H9 (cell line): ENCODE measurements at regions not wholly inside any gene's neighbourhood (a gene's known extent, or its start where the extent isn't known, plus 50 kb on each side); places are given as distances from the start of the nearest gene placed in this dataset.

Experiments used
- DNase-seq: peaks from one replicate; pipeline ENCODE4 v3.0.0-alpha.2; 2017
- H2AFZ ChIP-seq: one replicate; pipeline ENCODE4 v1.6.1; 2013; ENCODE audit warnings: mild to moderate bottlenecking, low read length, control low read depth, moderate library complexity
- H2AK5ac ChIP-seq: 2 replicates; pipeline ENCODE4 v1.6.1; 2013; ENCODE audit warnings: low read length, control low read depth, mixed read lengths; ENCODE audit not compliant: insufficient read length
- H2BK120ac ChIP-seq: one replicate; pipeline ENCODE4 v1.6.1; 2013; ENCODE audit warnings: low read depth, mild to moderate bottlenecking, low read length, control low read depth, inconsistent platforms; ENCODE audit not compliant: poor library complexity, severe bottlenecking
- H2BK12ac ChIP-seq: 2 replicates; pipeline ENCODE4 v1.6.1; 2013; ENCODE audit warnings: low read length, control low read depth, mixed read lengths, low read depth; ENCODE audit not compliant: insufficient read length
- H2BK15ac ChIP-seq: 2 replicates; pipeline ENCODE4 v1.6.1; 2013; ENCODE audit warnings: low read depth, low read length, control low read depth
- H2BK20ac ChIP-seq: one replicate; pipeline ENCODE4 v1.6.1; 2013; ENCODE audit warnings: low read depth, mild to moderate bottlenecking, low read length, control low read depth, inconsistent platforms; ENCODE audit not compliant: poor library complexity, severe bottlenecking
- H2BK5ac ChIP-seq: 2 replicates; pipeline ENCODE4 v1.6.1; 2013; ENCODE audit warnings: low read length, control low read depth, mixed read lengths; ENCODE audit not compliant: insufficient read length
- H3K14ac ChIP-seq: 2 replicates; pipeline ENCODE4 v1.6.1; 2013; ENCODE audit warnings: low read length, control low read depth; ENCODE audit not compliant: insufficient read depth
- H3K18ac ChIP-seq: 2 replicates; pipeline ENCODE4 v1.6.1; 2013; ENCODE audit warnings: low read depth, mild to moderate bottlenecking, mixed read lengths, low read length, control low read depth; ENCODE audit not compliant: insufficient read length
- H3K23ac ChIP-seq: 2 replicates; pipeline ENCODE4 v1.6.1; 2013; ENCODE audit warnings: low read length, control low read depth, mixed read lengths, low read depth; ENCODE audit not compliant: insufficient read length
- H3K23me2 ChIP-seq: 2 replicates; pipeline ENCODE4 v1.6.1; 2013; ENCODE audit warnings: low read depth, mild to moderate bottlenecking, mixed read lengths, low read length, control low read depth; ENCODE audit not compliant: insufficient read length, poor library complexity, severe bottlenecking
- H3K27ac ChIP-seq: 2 replicates; pipeline ENCODE4 v1.5.1; 2013; ENCODE audit warnings: low read length, control low read depth, mixed read lengths, low read depth; ENCODE audit not compliant: insufficient read length
- H3K27me3 ChIP-seq: 2 replicates; pipeline ENCODE4 v1.6.1; 2013; ENCODE audit warnings: low read length, control low read depth, inconsistent platforms; ENCODE audit not compliant: insufficient read depth
- H3K4ac ChIP-seq: 2 replicates; pipeline ENCODE4 v1.6.1; 2013; ENCODE audit warnings: low read depth, mild to moderate bottlenecking, control low read depth, inconsistent platforms, low read length, moderate library complexity
- H3K4me1 ChIP-seq: 2 replicates; pipeline ENCODE4 v1.6.1; 2013; ENCODE audit warnings: low read length, control low read depth, inconsistent platforms; ENCODE audit not compliant: insufficient read depth
- H3K4me2 ChIP-seq: 2 replicates; pipeline ENCODE4 v1.6.1; 2013; ENCODE audit warnings: low read length, control low read depth, mixed read lengths; ENCODE audit not compliant: insufficient read length, insufficient read depth
- H3K56ac ChIP-seq: 2 replicates; pipeline ENCODE4 v1.6.1; 2013; ENCODE audit warnings: low read depth, mild to moderate bottlenecking, mixed read lengths, low read length, control low read depth; ENCODE audit not compliant: insufficient read length
- H3K79me1 ChIP-seq: 2 replicates; pipeline ENCODE4 v1.6.1; 2013; ENCODE audit warnings: low read depth, mild to moderate bottlenecking, moderate library complexity, low read length, control low read depth, inconsistent platforms; ENCODE audit not compliant: insufficient read depth, poor library complexity, severe bottlenecking
- H3K79me2 ChIP-seq: 2 replicates; pipeline ENCODE4 v1.6.1; 2013; ENCODE audit warnings: low read length, control low read depth, inconsistent platforms; ENCODE audit not compliant: insufficient read depth
- H3K9ac ChIP-seq: 2 replicates; pipeline ENCODE4 v1.6.1; 2013; ENCODE audit warnings: low read length, control low read depth, mixed read lengths; ENCODE audit not compliant: insufficient read length; ENCODE audit errors: extremely low read depth
- H3K9me3 ChIP-seq: one replicate; pipeline ENCODE4 v1.6.1; 2013; ENCODE audit warnings: low read depth, low read length, inconsistent platforms; ENCODE audit not compliant: control insufficient read depth
- H3T11ph ChIP-seq: one replicate; pipeline ENCODE4 v1.6.1; 2013; ENCODE audit warnings: mild to moderate bottlenecking, low read length, control low read depth, inconsistent platforms
- H4K20me1 ChIP-seq: one replicate; pipeline ENCODE4 v1.6.1; 2013; ENCODE audit not compliant: control insufficient read depth, insufficient read length, insufficient read depth
- H4K5ac ChIP-seq: 2 replicates; pipeline ENCODE4 v1.6.1; 2013; ENCODE audit warnings: low read depth, mild to moderate bottlenecking, mixed read lengths, low read length, control low read depth; ENCODE audit not compliant: insufficient read length
- H4K8ac ChIP-seq: replicated peaks from 2 replicates; pipeline ENCODE4 v1.6.1; 2013; ENCODE audit warnings: low read length, control low read depth, mixed read lengths, low read depth; ENCODE audit not compliant: insufficient read length
- H4K91ac ChIP-seq: 2 replicates; pipeline ENCODE4 v1.6.1; 2013; ENCODE audit warnings: low read depth, mild to moderate bottlenecking, moderate library complexity, mixed read lengths, low read length, control low read depth; ENCODE audit not compliant: insufficient read length
- H3K27ac Mint-ChIP-seq, 3 experiments: 2 replicates in 2 of 3; 3 replicates in 1 of 3; pipeline ENCODE4 v1.8.0; 2020 to 2021; ENCODE audit warnings: mixed read lengths in 3 of 3, mild to moderate bottlenecking in 1 of 3, moderate library complexity in 1 of 3
- H3K27me3 Mint-ChIP-seq: 2 replicates; pipeline ENCODE4 v1.8.0; 2021; ENCODE audit warnings: low read depth, mild to moderate bottlenecking, moderate library complexity, mixed read lengths
- H3K36me3 Mint-ChIP-seq, 3 experiments: 2 replicates in 2 of 3; 3 replicates in 1 of 3; pipeline ENCODE4 v1.8.0; 2020 to 2021; ENCODE audit warnings: low read depth in 3 of 3, mixed read lengths in 3 of 3; ENCODE audit not compliant: insufficient read depth in 1 of 3
- H3K4me1 Mint-ChIP-seq, 2 experiments: 2 replicates each; pipeline ENCODE4 v1.8.0; 2020; ENCODE audit warnings: mixed read lengths in 2 of 2
- H3K4me3 Mint-ChIP-seq, 2 experiments: 2 replicates in 1 of 2; 3 replicates in 1 of 2; pipeline ENCODE4 v1.8.0; 2020 to 2021; ENCODE audit warnings: mild to moderate bottlenecking in 2 of 2, mixed read lengths in 2 of 2, moderate library complexity in 1 of 2
- H3K9me3 Mint-ChIP-seq, 2 experiments: 2 replicates in 1 of 2; 3 replicates in 1 of 2; pipeline ENCODE4 v1.8.0; 2020; ENCODE audit warnings: mild to moderate bottlenecking in 2 of 2, mixed read lengths in 2 of 2, moderate library complexity in 1 of 2
- CTCF ChIP-seq: fragments of 200-600 bp; sonication (generic); conservative IDR thresholded peaks from 3 replicates; pipeline ENCODE4 v1.8.0; 2021; ENCODE audit warnings: antibody characterized with exemption, mild to moderate bottlenecking

DNA sequence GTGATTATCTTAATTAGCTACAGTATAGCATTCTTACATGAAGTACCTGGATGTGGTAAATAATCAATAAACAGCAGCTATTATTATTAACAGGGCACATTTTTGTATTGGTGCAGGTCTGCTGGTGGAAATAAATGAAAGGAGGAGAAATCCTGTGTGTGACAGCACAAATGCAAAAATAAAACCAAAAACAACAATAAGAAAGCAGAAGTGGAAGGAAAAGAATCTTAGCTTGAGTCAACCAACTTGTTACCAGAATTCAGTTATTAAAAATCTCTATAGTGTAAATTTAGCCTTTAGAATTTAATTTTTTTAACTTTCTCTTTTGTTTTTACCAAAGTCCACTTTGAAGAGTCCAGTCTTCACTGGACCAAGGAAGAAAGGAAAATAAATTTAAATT, 63.1 kb upstream of the LSM6 start:
- Histone ChIP-seq H4K20me1 (no peaks in the 10 kb centered on the region), H3K27ac (no peak overlapping the region), H3K79me2 (no peaks in the 10 kb centered on the region), H3K4me1 (no peaks in the 10 kb centered on the region), H2BK5ac (no peak overlapping the region), H3T11ph (no peak overlapping the region), H3K18ac (no peak overlapping the region), H2BK12ac (no peak overlapping the region), H2BK20ac (no peak overlapping the region), H3K4ac (no peak overlapping the region), H2AK5ac (no peak overlapping the region), H2AFZ (no peak overlapping the region), H3K9me3 (no peaks in the 10 kb centered on the region), H3K79me1 (no peaks in the 10 kb centered on the region), H3K23ac (no peak overlapping the region), H4K8ac (no peak overlapping the region), H3K4me2 (no peak overlapping the region), H3K14ac (no peak overlapping the region), H2BK120ac (no peak overlapping the region), H3K27me3 (no peaks in the 10 kb centered on the region; the same call in 1 of the 2 replicates), H4K91ac (no peak overlapping the region), H2BK15ac (no peak overlapping the region), H3K56ac (no peak overlapping the region), H3K9ac (no peak overlapping the region), H3K23me2 (no peaks in the 10 kb centered on the region), H4K5ac (no peak overlapping the region)
- H3K4me1 Mint-ChIP-seq, result no peaks in the 10 kb centered on the region
- no peaks in the 10 kb centered on the region for H3K36me3 Mint-ChIP-seq
- H3K9me3 Mint-ChIP-seq, result peaks cover 2 to 4% of the 10 kb centered on the region in 2 experiments; a peak in 2 of 5 replicates
- TF ChIP-seq CTCF, result no peak
- H3K27ac Mint-ChIP-seq, result no peak overlapping the region
- peaks cover 1% of the 10 kb centered on the region for H3K27me3 Mint-ChIP-seq
- no peak for DNase-seq
- H3K4me3 Mint-ChIP-seq, result no peak overlapping the region
